Breast epithelium (tissue), 3 donors: ENCODE measurements at regions not wholly inside any gene's neighbourhood (a gene's known extent, or its start where the extent isn't known, plus 50 kb on each side); places are given as distances from the start of the nearest gene placed in this dataset.

ENCODE experiments used
- CTCF ChIP-seq, 3 donors: fragments of 450-650 bp; IDR thresholded peaks; one replicate each; pipeline ENCODE4 v1.5.1; 2016 to 2017; ENCODE audit warnings: antibody characterized with exemption in 3 of 3, mild to moderate bottlenecking in 3 of 3, moderate library complexity in 3 of 3
- POLR2A ChIP-seq: fragments of 450-650 bp; IDR thresholded peaks from one replicate; pipeline ENCODE4 v1.6.1; 2016; ENCODE audit warnings: antibody characterized with exemption, mild to moderate bottlenecking, moderate library complexity
- POLR2AphosphoS5 ChIP-seq, 3 donors: sonication (generic); formaldehyde crosslinking; IDR thresholded peaks; one replicate each; pipeline ENCODE4 v1.6.1; 2017; ENCODE audit warnings: antibody characterized with exemption in 3 of 3

- no peak for TF ChIP-seq POLR2AphosphoS5 (IDR thresholded peaks at IDR 0.05)
- no peak for TF ChIP-seq CTCF (IDR thresholded peaks at IDR 0.05)
- TF ChIP-seq POLR2A, result no peak
Measured at GRCh38 chr1:240712014-240712731, 100.2 kb upstream of the GREM2 start.
